Activated gamma-delta T cell treated with anti-CD3 and anti-CD28 coated beads, Interleukin-2, amount 50 U/mL, for 16 hours (primary cell): ENCODE measurements at regions not wholly inside any gene's neighbourhood (a gene's known extent, or its start where the extent isn't known, plus 50 kb on each side); places are given as distances from the start of the nearest gene placed in this dataset.

Experiments used
- DNase-seq: peaks from one replicate; pipeline ENCODE4 v3.0.0-alpha.2; 2020; ENCODE audit warnings: low read depth

DNA sequence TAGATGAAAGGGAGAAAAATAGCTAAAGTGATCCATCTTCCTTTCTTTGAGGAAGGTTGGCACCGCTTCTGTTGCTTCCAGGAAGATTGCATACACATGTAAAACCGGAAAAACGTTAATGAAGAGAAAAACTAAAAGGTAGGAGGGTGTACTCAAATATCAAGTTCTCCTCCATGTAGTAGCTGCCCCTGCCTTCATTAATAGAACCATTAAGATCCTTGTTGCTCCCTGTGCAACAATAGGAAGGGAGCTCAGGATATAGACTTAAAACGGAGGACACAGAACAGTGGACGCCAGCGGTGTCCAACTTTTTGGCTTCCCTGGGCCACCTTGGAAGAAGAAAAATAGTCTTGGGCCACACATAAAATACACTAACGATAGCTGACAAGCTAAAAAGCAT lies 118.9 kb downstream of the TMEM174 start:
- DNase-seq = no peak

DNA sequence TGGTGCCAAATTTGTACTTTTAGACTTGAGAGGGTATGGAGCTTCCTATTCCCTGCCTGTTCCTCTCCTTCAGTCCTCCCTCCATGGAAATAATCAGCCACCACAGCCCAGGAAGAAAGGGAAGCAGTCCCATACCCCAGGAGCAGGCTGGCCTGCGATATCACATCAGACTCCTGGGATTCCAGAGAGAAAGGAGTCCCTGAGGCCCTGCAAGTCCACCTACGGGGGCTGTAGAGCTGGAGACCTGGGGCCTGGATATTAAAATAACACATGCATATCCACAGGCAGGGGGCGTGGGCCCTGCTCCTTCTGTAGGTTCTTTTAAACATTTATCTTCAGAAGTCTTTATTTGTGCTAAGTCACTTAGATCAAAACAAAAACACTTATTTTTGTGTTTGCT lies 117.2 kb downstream of the TMEM174 start:
- DNase-seq = no peak

DNA sequence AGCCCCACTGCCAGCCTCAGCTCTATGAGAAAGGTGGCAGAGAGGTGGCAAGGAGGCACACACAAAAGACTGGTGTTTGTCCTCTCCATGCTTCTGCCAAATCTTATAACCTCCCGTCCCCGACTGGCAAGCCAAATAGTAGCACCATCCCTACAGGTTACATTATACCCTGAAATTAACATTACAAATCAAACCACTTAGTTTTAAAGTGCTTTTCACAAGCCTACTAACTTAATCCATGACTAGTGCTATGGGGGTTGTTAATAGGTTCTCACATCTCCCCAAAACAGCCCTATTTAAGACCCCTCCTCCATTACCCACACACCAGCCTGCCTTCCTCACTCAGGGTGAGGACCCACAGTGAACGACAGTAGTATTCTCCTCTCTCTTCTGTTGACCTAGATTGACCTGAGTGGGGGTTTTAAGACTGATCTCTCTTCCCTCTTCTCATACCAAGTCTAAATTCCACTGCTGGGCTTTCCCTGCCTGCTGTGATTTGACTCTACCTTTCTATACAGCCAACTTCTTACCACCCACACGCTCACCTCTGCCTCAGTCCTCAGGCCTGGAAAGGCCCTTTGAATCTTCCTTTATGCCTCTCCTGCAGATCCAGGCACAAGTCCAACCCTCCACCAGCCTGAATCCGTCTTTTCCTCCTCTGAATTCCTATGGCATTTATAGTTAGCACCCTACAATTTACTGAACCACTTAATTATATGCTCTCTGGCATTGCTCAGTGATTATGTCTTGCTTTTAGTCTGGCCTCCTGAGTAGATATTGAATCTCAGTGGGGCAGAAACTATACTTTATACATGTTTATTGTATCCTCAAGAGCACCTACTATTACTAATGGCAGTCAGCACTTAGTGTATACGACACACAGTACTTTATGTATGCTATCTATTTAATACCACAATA lies 116.1 kb downstream of the TMEM174 start:
- no peak for DNase-seq

DNA sequence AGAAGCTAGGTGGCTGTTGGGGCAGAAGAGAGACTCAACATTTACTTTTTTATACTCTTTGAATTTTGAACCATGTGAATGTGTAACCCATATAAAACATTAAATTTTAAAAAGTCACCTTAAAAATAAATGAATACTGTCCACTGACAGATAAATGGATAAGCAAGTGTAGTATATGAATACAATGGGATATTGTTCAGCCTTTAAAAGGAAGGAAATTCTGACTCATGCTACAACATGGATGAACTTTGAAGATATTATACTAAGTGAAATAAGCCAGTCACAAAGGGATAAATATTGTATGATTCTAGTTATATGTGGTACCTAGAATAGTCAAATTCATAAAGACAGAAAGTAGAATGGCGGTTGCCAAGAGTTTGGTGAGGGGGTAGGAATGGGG lies 113.9 kb downstream of the TMEM174 start:
- no peak for DNase-seq

DNA sequence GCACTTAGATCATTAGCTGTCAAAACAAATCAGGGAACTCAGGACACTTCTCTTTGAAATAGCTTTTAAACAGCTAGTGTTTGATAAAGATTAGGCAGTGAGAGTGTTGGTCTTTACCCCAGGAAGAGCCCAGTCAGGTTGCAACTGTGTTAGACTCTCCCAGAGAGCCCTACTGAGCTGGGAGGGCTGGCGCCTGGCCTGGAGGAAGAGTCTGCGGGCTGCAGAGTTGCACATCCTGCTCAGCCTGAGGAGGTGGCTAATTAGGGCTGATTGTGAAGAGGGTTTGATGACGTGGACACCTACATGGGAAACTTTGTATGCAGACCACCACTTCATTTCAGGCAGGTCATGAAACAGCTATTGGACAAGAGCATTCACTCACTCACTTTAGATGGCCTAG lies 112.0 kb downstream of the TMEM174 start:
- no peak for DNase-seq

DNA sequence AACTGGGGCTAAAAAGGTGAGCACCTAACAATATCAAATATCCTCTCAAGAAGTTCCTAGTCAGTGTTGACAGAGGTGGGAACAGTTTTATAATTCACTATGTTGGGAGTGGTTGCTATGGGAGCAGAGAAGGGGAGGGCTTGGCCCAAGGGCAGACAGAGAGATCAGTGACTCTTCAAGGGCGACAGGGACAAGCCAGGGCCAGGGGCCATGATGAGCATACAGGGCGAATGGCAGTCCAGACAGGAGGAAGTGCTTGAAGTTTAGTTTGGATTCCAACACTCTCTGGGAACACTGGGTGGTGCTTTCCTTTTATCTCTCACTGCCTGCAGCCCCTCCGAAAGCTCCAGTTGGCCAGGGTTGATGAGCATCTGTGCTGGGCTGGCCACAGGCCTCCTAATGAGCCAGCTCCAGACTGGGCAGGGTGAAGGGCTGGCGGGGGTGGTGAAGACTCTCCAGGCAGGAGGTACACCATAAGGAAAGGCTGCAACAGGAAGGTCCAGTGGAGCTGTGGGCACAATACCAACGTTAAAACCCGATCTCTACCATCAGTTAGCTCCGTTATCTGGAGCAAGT lies 111.3 kb downstream of the TMEM174 start:
- DNase-seq = no peak

DNA sequence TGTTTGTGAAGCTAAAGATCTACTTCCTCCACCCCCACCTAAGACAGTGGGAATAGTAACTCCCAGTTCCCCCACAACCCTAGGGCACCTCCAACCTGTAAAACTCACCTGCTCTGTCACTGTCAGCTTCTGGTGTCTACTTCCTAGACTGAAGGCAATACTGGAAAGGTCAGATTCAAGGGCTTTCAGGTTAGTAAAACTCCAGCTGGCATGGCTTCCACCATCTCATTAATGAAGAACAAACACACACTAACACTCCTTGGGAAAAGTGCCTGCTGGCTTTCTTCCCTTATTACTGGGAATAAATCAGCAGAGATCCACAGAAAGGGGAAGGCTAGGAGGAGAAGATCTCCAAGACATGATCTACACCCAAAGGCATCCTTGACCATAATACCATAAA lies 109.9 kb downstream of the TMEM174 start:
- DNase-seq = no peak

DNA sequence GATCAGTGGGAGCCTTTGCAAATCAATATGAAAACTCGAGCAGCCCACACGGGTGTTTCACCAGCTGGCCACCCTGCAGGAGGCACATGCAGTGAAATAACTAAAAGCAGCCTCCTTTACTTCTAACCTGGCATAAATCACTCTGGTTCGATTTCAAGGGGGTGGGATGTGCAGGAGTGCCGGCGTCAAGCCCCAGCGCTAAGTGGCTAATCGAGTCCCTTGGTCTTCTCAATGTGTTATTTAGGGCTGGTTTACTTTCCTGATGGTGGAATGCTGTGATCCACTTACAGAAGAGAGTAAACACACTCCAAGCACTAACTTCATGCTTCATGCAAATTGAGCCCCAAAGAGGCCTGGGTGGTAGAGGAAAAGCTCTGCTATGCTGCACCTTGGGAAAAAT lies 109.4 kb downstream of the TMEM174 start:
- DNase-seq = no peak

DNA sequence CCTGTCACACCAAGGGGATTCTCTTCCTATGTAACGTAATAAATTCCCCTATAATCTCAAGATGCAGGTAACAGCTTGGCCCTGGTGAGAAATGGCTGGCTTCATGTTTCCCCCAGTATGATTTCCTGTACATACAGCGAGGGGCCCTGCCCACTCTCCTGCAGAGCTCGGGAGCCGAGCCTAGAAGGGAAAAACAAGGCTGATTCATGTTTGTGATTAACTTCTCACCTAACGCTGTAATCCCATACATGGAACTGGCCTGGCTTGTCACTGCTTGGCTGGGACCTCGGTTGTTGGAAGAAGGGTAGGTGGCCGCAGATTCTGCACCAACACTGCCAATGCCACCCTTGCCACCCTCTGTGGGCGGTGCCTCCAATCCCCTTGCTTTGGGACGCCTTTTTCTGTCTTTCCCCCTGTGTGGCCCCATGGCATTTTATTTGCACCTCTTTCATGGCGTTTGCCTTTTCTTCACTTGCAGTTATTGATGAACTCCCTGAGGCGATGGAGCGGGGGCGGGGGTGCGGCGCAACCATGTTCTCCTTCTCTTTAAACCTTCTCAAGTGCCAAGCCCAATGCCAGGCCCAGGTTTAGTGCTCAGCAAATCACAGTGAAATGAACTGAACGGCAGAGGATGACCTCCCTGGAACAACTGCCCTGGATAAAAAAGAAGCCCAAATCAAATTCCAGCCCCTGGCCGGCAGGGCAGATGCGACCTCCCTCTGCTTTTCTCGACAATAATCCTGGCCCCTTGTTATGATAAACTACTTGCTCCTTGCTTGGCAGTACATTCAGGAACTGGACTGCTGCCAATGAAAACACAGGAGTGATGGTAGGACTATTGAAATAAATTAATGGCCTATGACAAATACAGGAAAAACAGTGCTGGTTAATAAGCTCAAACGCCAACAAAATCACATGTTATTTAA lies 108.1 kb downstream of the TMEM174 start:
- DNase-seq = no peak

DNA sequence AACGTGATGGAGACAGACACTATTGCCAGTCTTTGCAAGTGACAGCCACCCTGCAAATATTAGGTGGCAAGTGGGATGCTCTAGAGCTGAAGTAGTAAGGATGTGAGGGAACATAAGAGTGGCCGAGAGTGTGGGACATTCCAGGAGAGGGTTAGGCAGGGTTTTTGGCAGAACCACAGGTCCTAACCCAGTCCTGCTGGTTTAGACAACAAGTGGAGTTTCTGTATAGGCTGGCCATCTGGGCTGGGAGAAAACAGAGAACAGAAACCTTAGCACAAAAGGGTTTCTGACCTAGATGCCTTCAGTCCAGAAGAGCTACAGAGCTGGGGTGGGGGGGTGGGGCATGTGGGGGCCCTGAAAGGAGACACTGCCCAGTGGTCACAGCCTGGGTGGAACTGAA lies 107.4 kb downstream of the TMEM174 start:
- no peak for DNase-seq

DNA sequence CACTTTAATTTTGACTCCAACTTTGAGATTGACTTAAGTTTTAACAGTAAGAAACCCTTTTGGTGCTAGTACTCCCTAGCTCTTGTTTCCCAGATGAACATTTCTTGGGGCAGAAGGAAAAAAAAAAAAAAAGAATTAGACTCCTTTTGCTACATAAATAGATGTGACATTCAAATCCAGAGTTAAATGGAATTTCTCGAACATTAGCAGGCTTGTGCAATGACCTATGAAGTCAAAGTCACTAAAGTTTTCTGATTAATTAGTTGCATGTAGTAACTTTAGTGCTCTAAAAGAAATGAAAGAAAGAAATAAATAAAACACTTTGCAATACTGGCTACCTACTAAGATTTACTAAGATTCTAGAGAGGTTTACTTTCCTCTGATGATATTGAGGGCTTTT lies 106.8 kb downstream of the TMEM174 start:
- no peak for DNase-seq

DNA sequence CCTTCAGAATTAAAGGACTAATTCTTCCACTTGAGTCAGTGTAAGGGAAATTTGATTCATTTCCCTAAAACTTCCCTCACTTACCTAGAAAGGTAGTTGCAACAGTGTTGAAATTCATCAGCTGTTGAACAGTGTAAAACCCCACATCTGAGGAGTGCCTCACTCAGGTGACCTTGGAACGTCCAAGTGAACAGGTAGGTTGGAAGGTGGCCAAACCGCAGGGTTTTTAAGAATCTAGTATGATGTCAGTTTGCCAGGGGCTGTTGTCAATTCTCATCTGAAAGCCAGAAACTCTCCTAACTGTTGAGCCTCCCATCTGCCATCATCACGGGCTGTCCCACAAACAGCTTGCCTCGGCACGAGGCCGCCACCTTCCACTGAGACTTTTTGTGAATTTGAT lies 105.7 kb downstream of the TMEM174 start:
- DNase-seq = no peak

DNA sequence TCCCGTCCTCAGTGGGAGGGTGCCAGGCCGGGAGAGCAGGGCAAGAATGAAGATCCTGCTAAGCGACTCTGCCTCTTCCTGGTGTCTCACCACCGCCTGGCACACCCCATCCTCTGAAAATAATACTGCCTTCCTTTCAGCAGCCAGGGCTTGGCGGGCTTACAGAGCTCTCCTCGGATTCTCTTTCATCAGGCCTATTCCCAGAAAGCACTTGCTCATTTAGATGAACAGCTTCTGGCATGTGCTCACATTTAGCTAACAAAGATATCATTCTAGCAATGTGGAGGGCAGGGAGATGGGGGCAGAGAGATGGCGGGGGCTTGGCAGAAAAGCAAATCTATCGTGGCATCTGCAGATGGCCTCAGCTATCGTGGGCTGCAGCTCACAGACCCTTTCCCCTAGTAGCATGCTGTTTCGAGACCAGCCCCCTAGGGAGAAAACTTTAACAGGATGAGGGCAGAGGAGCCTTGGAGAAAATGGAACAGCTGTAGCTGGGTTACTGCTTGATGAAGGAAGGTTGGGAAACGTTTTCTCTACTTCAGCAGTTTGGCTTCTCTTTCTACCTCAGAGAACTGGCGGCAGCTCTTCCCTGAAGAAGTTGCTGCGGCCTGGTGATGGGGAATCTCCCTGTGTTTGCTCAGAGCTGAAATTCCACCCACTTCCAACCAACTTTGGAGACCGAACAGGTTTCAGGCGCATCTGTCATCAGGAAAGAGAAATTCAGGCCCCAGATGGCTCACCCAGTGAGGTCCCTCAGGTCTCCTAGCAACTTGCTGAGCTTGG lies 102.1 kb downstream of the TMEM174 start:
- no peak for DNase-seq

DNA sequence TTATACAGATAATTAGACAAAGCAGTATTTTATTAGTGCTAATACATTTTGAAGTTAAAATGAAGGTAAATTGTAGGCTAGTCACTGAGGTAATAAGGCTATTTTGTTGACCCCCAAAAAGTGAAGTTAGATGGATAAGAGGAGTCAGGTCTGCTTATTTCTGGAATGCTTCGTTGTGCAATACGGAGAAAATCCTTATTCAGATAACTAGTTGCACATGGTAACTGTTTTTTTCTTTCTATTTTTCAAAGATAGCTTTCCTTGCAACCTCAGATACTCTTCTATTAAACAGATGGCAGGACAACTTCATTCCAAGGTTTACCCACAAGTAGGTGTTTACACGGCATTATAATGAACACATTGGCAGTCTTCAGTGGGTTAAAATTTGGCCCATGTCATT lies 101.1 kb downstream of the TMEM174 start:
- no peak for DNase-seq

DNA sequence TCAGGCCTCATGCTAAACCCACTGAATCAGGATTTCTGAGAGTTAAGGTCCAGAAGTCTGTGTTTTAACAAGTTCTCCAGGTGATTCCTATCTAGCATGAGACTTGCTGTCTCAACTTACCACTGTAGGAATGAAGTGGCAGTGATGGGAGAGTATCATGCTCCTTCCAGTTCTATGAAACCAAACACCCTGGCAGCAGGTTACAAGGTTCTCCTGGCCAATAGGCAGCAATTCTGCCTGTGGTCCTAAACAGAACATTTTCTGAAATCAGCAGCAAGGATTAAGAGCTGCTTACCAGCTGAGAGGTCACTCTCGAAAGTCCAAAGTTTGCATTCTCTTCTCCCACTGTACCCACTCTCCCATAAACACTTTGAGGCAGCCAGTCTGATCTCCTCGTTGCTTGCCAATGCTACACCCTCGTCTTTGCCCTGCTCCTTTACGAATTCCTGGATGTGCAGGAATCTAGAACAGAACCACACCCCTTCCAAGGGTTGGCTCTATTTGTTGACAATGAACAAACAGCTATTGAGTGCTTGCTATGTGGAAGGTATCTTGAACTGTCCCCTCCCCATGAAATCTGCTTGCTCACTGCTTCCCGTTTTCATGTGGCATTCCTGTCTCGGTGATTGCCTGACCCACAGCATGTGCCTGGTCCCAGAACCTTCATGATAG lies 100.5 kb downstream of the TMEM174 start:
- DNase-seq = no peak

DNA sequence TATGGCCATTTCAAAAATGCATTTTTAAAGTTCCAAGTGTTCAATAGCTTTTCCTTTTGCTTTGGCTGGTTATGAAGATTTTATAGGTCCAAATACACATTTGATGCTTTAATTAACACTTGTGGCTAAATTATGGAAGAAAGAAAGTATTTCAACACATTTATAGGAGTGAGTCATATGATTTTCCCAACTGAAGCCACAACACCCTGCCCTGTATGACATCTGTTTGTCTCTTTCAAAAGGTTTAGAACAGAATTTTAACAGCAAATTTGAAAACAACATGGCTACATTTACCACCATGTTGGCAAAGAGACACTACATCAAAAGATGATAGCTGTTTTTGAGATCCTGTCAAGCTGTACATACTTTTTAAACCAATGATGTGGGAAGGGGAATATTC lies 99.4 kb downstream of the TMEM174 start:
- DNase-seq = no peak

DNA sequence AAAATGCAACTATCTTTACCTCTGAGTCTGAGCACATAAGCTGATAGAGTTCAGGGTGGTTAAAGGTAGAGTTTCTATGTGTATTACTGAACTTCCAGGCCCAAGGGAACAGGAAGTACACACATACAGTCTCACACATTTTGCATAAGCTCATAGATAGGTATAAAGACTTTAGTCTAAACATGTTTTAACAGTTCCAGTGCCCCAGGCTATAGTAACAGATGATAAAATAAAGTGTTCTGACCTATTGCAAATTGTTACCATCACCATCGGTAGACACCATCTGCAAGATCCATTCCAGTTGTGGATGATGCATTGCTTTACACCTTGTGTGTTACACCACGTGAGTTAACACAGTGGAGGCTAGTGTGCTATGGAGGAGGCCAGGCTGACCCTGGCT lies 95.8 kb downstream of the TMEM174 start:
- no peak for DNase-seq

DNA sequence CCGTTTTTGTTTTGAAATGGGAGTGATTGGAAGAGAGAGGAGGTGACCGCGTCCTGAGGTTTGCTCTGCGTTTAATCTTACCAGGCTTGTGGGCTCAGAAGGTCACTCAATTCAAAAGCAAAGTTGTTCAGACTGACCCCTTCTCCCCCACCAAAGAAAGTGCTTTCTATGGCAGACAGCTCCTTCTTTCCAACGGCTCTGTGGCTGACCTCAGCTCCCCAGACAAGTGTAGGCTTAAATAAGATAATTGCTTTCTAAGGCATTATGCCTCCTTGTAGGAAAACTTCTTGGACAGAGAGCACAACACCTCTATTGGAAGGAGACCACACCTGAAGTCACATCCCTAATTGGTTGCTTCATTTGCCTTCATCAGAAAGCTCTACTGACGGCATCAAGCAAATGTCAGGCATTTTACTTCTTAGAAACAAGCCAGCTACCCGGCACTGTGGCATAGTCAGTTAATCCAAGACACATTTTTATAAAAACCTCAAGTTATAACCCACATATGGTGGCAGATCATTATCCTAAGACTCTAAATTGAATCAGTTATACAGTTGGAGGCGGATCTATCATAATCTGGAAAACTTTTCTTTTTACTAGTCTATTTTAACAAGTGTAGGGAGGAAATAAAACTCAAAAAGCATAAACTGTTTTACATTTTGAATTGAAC lies 94.9 kb downstream of the TMEM174 start:
- no peak for DNase-seq

DNA sequence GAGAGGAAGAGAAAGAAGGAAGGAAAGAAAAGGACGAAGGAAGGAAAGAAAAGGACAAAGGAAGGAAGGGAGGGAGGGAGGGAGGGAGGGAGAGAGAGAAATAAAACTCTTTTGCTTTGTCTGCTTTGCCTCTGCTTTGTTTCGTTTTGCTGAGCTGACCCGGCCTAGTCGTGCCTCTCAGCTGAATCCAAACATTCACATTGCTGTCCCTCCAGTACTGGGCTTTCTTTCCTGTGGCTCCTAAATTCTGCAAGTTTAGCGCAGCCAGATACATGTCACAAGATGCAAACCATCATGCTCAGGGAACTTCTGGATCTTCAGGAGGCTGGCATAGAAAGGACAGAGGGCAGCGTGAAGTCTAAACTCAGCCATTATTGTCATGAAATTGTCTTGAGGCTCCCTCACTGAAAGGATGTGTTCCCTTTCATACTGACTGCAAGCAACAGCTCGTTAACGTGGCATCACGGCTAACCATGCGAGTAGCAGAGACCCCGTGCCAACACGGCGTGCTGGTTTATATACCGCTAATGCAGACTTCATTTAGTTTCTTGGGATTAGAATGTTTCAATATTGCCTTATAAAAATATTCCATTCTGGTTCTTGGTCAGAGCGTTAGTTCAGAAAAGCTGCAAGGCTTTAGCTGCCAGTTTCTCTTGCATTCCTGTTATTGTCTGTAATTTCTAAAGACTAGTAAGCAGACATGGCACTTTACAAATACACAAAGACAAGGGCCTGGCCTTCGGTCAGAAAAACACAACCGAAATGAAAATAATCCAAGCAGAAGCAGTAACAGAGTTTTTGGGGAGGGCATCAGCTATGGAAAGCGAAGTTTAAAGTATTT lies 94.2 kb downstream of the TMEM174 start:
- DNase-seq = no peak

DNA sequence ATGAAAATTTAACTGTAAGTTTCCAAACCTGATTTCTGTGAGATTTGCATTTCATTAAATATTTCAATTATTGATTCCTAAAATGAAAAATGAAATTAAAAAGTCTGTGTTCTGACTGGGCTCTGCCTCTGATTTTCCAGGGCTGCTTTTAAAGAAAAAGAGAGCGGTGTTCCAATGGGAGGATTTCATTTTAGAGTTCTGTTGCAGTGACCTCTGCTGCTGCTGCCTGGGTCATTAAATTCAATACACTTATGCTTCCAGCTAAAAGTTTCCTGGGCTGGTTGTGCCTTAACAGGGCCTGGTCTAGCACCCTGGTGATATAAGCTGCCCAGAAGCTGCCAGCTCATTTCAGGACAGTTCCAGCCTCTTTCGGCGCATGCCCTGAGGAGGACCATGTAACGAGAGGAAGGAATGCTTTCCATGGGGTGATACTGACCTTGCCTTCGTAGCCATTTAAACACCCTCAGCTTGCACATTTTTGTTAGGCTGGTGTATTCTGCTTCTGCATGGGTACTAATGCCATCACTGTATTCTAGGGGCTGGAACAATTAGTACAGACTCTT lies 93.3 kb downstream of the TMEM174 start:
- DNase-seq = no peak
